GM21360 (cell line): ENCODE measurements at regions not wholly inside any gene's neighbourhood (a gene's known extent, or its start where the extent isn't known, plus 50 kb on each side); places are given as distances from the start of the nearest gene placed in this dataset.

Experiments used
- ATAC-seq: cut with Tn5 transposase; IDR thresholded peaks from one replicate; pipeline ENCODE4 v1.9.1; 2021; ENCODE audit warnings: mild to moderate bottlenecking, moderate library complexity; ENCODE audit not compliant: unreplicated experiment

DNA sequence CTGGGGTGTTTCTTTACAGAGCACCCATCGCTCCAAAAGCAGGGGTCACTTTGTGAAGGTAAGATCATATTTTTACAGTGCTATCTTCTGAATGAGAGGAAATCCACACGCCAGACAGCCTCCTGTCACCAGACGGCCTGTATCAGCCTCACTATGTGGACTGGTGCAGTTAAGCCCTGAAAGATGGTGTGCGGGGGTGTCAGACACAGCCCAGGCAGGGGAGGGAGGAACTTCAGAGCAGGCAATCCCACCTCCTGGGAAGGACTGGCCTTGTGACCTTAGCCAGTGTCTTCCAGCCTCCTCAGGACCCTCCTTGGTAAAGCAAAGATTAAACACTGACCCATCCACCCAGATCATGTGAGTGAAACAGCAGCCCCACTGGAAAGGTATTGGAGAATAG, 249.4 kb upstream of the CTAGE1 start:
- no peak for ATAC-seq

DNA sequence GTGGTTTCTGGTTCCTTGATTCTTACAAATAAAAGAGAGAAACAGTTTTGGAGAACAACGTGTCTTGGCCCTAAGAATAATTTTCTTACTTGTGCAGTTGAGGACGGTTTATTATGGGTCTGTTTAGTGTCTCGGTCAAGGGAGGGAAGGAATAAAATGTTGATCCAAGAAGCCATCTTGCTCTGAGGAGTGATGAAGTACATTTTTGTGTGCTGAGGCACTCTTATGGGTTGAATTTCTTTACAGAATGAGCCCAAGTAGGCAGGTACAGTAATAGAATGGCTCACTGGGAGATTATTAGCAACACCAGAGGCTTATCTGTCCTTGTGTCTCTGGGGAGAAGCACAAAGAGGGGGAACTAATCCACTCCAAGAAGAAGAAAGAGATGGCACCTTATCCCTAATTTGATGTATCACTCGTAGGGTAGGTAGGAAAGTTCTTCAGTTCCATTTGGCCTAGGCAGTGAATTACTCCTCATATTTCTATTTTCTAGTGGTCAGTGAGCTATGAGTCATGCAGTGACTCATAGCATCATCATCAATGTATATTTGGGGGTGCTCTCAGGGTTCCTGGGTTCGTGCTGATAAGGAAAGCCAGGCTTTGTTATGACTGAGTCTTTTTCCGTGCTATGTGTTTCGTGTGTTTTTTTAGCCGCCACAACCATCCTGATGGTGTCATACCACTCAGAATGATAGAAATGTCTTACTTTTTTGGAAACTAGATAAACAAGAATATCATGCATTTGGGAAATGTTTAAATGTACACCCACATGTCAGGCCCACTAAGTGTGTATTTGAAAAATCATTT, 250.1 kb upstream of the CTAGE1 start:
- ATAC-seq: no peak

DNA sequence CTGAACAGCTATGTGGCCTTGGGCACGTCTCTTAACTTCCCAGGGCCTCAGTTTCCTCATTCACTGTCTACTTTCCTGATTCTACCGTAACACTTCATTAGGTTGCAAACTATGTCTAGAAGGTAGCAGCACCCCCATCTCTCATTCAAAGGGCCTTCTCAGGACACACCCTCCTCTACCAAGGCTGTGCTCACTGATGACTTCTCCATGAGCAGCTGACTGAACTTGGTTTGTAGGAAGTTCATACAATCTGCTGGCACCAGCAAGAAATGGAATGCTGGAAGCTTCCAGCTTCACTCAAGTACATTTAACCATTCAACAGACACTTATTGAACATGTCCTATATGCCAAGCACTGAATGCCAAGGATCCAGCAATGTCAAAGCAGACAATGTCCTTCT, 250.8 kb upstream of the CTAGE1 start:
- no peak for ATAC-seq

DNA sequence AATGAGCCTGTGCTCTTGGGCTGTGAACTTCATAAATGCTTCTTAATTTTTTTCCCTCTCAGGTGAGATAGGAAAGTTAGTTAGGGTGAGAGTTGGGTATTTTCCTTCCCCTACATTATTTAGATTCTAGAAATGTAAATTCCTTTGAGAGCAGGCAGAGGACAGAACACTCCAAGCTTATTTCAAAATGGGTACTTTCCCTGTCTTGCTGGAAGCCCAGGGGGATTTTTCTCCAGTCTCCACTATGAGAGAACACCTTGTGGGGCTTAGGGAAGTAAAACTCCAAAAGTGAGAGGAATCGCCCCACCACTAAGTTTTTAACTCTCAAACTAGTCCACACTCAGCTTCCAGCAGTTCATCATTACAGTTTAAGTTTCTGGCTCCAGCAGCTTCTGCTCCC, 253.2 kb upstream of the CTAGE1 start:
- peak; percentile 47 for ATAC-seq

DNA sequence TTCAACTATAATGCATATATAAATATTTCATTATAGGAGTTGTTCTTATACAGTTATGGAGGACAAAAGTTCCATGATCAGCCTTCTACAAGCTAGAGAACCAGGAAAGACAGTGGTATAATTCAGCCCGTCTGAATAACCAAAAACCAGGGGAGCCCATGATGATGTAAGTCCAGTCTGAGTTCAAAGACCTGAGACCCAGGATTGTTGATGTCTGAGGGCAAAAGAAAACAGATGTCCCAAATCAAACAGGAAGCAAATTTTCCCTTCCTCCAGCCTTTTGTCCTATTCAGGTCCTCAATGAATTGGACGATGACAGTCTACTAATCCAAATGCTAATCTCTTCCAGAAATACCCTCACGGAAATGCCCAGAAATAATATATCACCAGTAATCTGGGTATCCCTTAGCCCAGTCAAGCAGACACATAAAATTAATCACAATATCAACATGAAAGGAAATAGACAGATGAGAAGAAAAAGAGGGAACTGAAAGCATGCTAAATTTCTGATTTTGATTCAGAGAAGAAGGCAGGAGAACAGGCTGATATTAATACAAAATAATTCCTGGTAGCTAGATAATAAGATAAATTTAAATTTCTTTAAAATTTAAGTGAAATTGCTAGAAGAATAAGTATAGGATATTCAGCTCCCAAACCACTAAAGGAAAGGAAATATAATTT, 255.6 kb upstream of the CTAGE1 start:
- ATAC-seq: no peak

DNA sequence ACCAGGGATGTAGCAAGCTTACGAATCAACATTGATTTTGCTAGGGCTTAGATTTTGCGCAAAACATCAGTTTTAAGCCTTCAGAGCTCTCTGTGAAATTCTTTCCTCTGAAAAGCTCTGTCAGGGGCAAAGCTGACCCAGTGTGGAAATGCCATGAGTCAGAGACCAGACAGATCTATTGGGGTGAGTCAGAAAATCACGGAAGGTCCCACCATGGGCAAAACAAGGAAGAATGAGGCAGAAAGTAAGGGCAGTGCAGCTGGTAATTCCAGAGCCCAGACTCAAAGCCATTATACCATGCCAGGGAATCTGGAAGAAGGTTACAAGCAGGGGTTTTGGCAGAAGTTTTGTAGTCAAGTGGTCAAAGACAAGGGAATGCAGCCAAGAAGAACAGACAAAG, 256.6 kb upstream of the CTAGE1 start:
- ATAC-seq: no peak

DNA sequence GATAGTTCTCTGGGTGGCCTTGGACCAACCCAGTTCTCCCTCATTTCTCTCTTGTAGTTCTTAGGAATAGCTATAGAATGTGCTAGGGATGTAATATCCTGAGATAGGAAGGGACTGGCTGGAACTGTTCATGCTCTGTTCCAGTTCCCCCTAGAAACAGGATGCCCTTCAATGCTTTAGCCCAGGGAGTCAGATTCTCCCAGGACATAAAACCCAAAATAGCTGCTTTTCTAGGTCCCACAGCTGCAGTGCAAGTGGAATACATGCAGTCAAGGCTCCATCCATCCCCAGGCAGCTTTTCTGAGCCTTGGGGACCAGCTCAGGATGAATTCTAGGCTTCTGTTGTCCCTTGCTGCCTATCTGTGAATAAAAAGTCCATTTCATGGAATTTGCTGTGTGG, 257.3 kb upstream of the CTAGE1 start:
- no peak for ATAC-seq

DNA sequence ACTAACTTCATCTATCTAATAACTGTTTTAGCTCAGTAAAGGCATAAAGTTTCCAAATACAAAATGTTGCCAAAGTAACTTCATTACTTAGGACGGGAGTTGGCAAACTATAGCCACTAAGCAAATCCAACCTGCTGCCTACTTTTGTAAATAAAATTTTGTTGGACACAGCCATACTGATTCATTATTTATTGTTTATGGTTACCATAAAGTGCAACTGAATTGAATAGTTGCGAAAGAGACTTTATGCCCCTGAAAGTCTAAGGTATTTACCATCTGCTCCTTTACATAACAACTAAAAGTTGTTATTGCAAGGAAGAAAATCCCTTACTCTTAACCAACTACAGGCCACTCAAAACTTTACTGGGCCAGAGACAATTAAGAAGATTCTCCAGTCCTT, 256.7 kb upstream of the RBBP8 start:
- ATAC-seq: no peak

DNA sequence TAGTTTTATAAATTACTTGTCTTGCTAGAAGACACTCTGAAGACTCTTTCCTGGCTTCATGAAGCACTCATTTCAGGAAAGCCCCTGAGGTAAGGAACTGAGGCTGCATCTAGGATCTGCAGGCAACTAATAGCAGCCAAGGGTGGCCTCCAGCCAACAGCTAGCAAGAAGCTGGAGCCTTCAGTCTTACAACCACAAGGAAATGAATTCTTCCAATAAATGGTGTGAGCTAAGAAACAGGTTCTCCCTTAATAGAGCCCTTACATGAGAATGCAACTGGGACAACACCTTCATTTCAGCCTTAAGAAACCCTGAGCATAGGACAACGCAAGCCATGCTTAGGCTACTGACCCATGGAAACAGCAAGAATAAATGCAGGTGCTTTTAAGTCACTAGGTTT, 254.6 kb upstream of the RBBP8 start:
- ATAC-seq: no peak

DNA sequence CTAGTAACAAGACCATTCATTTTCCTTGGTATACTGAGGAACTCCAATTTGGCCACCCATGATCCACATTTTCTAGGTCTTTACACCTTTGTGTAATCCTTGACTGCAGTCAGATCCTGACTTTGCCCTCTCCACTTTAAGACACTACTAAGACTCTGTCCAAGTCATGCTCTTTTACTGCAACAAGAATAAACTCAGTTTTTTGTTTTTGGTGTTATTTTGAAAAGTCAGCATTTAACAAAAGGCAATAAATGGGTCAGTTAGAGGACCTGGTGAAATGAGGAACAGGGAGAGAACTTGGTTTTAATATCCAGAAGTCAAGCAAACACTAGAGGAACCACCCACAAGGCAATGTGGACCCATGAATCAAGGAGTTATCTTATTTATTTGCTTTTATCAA, 252.2 kb upstream of the RBBP8 start:
- no peak for ATAC-seq

DNA sequence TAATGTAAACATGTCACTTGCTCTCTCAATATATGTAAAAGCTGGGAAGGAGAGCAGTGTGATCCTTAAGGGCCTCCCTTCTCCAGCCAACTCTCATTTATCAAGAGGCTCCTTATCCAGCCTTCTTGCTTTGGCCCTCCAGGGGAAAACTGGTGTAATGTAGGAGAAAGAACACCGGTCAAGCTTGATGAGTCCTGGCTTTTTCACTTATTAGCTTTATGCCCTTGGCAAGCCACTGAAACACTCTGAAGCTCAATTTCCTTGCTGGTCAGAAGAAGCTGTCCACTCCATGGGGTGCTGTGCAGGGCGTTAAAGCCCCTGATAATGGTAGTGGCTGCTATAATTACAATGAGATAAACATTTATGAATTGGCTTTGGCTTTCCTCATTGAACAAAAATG, 251.2 kb upstream of the RBBP8 start:
- no peak for ATAC-seq

DNA sequence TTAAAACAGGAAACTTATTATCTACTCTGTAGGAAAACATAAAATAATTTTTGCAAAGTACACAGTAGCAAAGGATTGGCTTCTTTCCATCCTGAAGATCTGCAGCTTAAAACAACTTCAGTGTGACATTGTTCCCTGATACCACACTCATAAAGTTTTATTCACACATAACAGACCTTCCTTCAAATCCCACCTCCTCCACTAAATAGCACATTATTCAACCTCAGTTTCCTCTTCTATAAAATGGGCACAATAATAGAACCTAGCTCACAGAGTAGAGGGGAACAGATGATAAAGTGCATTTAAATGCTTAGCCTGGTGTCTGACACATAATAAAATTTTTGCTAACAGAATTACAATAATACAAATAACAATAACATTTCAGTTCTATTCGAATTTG, 250.4 kb upstream of the RBBP8 start:
- no peak for ATAC-seq

DNA sequence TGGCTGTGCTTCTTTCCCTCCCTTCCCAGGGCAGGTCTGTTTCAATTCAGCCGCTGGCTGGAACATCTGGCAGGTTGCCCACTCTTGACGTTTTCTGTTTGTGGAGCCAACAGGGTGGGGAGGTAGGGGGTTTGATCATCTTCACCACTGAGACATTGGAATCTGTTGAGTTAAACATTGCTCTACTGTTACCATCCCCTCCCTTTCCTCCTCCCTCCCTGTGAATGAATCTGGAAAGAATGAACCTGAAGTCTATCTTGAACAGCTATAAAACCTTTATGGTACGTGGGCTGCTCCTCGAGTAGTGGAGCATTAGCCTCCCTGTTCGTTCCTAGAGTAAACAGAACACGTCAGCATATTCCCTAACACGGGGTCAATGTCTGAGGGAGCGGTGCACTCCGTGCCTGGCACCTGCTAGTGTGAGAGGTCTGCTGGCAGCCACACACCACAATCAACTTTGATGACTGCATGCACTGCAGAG, 249.9 kb upstream of the RBBP8 start:
- ATAC-seq: no peak

DNA sequence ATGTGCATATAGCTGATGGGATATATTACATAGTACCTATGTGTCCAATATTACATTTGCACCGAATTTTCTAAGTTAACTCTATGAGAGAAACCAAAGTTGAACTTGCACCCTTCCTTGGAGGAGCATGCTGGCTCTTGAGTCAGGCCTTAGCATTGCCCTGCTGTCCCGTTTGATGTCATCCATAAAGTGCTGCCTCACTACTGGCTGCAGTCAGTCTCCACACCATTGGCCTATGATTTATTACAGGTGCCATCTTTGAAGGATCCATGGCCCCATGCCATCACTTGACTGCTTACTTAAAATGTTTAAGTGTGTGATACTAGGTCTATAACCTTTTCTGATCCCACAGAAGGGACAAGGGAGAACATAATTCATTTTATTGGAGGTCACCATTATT, 249.3 kb upstream of the RBBP8 start:
- no peak for ATAC-seq

DNA sequence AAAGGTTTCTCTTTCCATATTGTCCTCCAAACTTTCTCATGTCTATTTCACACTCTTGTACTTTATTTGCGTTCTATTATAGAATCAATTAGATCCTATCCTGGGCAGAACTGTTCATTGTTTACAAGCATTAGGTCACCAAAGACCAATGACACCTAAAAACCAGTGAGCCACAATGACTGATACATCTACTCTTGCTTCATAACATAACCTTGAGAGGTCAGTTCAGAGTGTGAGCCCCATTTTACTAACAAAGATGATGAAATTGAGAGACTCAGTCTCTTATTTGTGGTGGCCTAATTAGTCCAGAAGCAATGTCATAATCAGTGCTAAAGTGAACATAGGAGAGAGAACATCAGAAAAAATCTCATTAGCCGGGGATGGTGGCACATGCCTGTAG, 248.9 kb upstream of the RBBP8 start:
- ATAC-seq: no peak

DNA sequence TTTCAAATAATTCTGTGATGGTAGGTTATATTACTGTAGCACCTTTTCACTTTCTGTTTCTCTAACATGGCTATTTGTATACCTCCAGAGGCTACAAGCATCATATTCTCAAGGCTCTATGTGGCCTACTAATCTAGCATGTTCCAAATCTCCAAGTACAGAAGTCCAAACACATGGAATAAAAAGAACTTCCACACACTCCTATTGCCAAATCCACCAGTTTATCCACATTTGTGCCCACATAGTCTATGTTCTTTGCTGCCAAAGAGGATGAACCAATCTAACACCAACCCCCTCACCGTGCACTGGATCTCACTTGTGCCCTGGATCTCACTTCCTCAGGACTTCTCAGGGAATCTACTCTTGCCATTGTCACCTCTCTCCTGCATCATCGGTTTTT, 247.3 kb upstream of the RBBP8 start:
- ATAC-seq: no peak

DNA sequence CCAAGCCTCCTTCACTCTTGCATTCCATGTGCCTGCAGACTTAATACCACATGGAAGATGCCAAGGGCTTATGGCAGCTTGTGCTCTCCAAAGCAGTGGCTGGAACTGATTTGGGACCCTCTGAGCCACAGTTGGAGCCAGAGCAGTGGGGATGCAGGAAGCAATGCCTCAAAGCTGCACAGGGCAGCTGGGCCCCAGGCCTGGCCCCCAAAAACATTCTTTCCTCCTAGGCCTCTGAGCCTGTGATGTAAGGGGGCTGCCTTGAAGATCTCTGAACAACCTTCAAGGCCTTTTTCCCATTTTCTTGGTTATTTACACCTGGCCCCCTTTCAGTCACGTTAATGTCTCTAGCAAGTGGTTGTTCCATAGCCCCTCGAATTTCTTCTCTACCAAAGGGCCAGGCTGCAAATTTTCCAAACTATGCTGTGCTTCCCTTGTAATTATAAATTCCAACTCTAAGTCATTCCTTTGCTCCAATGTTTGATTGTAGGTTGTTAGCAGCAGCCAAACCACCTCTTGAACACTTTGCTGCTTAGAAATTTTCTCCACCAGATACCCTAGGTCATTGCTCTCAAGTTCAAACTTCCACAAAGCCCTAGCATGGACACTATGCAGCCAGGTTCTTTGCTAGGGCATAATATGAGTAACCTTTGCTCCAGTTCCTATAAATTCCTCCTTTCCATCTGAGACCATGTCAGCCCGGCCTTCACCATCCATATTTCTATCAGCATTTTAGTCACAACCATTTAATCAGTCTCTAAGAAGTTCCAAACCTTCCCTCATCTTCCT, 245.0 kb upstream of the RBBP8 start:
- no peak for ATAC-seq

DNA sequence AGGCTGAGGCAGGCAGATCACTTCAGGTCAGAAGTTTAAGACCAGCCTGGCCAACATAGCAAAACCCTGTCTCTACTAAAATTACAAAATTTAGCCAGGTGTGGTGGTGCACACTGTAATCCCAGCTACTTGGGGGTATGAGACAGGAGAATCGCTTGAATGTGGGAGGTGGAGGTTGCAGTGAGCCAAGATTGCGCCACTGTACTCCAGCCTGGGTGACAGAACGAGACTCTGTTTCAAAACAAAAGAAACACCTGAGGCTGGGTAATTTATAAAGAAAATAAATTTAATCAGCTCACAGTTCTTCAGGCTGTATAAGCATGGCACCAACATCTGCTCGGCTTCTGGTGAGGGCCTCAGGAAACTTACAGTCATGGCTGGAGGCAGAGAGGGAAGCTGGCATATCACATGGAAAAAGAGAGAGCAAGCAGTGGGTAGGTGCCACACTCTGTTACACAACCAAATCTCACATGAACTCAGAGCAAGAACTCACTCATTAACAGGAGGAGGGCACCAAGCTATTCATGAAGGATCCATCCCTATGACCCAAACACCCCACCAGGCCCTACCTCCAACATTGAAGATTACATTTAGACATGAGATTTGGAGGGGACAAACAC, 244.1 kb upstream of the RBBP8 start:
- no peak for ATAC-seq

DNA sequence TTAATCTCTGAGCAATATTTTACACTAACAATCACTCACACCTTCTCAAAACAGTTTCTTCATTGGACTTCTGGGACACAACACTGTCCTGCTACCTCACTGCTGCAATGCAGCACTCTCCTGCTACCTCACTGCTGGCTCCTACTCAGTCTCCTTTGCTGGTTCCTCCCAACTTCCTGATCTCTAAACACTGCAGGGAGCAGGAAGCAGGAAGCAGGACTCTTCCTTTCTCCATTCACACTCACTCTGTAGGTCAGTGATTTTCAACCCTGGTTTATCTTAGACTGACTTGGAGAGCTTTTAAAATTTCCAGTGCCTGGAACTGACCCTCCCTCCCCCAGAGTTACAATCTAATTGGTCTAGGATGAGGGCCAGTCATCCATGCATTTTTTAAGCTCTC, 243.4 kb upstream of the RBBP8 start:
- no peak for ATAC-seq

DNA sequence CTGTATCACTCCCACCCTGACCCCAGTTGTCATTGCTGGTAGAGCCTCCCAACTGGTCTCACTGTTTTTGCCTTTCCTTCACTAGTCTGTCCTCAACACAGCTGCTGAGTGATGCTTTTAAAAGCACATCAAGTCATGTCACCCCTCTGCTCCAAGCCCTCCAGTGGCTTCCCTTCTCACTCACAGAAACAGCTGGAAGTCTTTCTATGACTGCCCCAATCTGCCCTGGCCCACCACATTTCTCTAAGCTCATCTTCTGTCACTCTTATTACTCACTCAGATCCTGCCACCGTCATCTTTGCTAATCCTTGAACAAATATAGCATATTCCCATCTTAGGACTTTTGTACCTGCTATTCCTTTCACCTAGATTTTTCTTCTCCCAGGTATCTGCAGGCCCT, 242.6 kb upstream of the RBBP8 start:
- ATAC-seq: no peak

DNA sequence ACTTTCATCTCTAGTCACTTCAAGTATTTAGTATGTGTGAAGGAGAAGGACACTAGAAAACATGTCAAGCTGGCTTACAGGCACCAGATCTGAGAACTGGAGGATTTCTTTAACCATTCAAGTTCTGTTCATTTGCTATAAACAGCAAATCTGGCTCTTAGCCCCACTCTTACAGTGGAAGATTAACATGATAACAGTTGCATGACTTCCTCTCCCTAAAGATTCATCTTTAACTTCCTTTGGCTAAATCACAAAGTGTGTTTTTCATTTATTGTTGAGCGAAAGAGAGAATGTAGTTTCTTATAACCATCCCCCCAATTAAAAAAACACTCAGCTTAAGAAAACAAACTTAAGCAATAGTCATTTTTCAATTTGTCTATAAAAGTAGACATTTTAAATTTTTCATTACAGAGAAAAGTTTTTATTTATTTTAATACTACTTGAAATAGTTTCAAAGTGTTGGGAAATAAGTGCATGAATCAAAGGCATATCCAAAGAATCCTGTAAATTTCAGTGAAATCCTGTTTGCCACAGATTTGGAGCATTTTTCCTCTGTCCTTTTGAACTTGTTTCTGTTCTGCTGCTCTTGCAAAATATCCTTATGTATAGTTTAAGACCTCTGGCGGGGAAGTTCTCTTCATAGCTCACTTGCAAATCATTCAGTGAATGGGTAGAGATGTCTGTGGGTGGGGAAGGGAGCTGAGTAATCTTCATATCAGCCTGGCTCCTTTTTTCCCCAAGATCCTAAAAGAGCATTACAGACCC, 241.0 kb upstream of the RBBP8 start:
- ATAC-seq: no peak
